Stromal cell of bone marrow (primary cell): ENCODE measurements at regions not wholly inside any gene's neighbourhood (a gene's known extent, or its start where the extent isn't known, plus 50 kb on each side); places are given as distances from the start of the nearest gene placed in this dataset.

Experiments used
- DNase-seq: peaks from one replicate; pipeline ENCODE4 v3.0.0-alpha.2; 2012; ENCODE audit warnings: low read depth

GRCh38 chr3:76812649-76813242 is 227.2 kb upstream of the ROBO2 start:
- no peak for DNase-seq

- no peak for DNase-seq
These were observed 224.3 kb upstream of the ROBO2 start for GRCh38 chr3:76815561-76815960.

- DNase-seq = no peak
These were observed 219.4 kb upstream of the ROBO2 start for GRCh38 chr3:76820481-76820880.

- no peak for DNase-seq
These were observed 215.2 kb upstream of the ROBO2 start for GRCh38 chr3:76824658-76825240.

GRCh38 chr3:76826861-76827260 is 213.0 kb upstream of the ROBO2 start:
- no peak for DNase-seq

- DNase-seq = no peak
These were observed 212.1 kb upstream of the ROBO2 start for GRCh38 chr3:76827701-76828226.

GRCh38 chr3:76834657-76835056 is 205.2 kb upstream of the ROBO2 start:
- DNase-seq = no peak

- DNase-seq = no peak
These were observed 198.2 kb upstream of the ROBO2 start for GRCh38 chr3:76841747-76842146.

- DNase-seq = no peak
These were observed 197.7 kb upstream of the ROBO2 start for GRCh38 chr3:76842216-76842615.

GRCh38 chr3:76855451-76855850 is 184.4 kb upstream of the ROBO2 start:
- DNase-seq = no peak

- DNase-seq = no peak
These were observed 180.3 kb upstream of the ROBO2 start for GRCh38 chr3:76859596-76859995.

GRCh38 chr3:76864355-76864754 is 175.5 kb upstream of the ROBO2 start:
- no peak for DNase-seq

GRCh38 chr3:76866729-76867408 is 173.0 kb upstream of the ROBO2 start:
- no peak for DNase-seq

GRCh38 chr3:76869726-76870384 is 170.0 kb upstream of the ROBO2 start:
- no peak for DNase-seq

GRCh38 chr3:76871655-76872054 is 168.2 kb upstream of the ROBO2 start:
- no peak for DNase-seq

- no peak for DNase-seq
These were observed 166.9 kb upstream of the ROBO2 start for GRCh38 chr3:76872999-76873398.

GRCh38 chr3:76873532-76874242 is 166.2 kb upstream of the ROBO2 start:
- DNase-seq = no peak

GRCh38 chr3:76879959-76880358 is 159.9 kb upstream of the ROBO2 start:
- DNase-seq = no peak

- DNase-seq = no peak
These were observed 153.0 kb upstream of the ROBO2 start for GRCh38 chr3:76886761-76887500.

- no peak for DNase-seq
These were observed 151.0 kb upstream of the ROBO2 start for GRCh38 chr3:76888856-76889255.

GRCh38 chr3:76889911-76890310 is 150.0 kb upstream of the ROBO2 start:
- DNase-seq = no peak

- DNase-seq = no peak
These were observed 142.8 kb upstream of the ROBO2 start for GRCh38 chr3:76897076-76897475.
